ENCODE measurements at regions not wholly inside any gene's neighbourhood (a gene's known extent, or its start where the extent isn't known, plus 50 kb on each side); places are given as distances from the start of the nearest gene placed in this dataset.

DNA sequence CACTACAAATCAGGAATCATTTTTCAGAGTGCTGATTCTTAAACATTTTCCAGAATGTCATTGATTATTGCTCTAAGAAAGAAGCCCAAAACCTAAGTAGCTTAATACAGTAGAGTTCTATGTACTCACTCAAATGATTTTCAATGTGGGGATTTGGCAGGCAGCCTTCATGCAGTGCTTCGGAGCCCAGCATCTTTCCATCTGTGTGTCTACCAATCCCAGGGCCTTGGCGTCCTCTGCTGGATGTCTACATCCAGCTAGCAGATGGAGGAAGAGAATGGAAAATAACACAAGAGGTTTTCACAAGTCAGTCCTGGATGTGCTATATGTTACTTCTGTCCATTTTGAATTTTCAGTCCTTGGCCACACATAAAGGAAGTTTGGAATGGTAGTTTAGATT is 151.8 kb downstream of the RDH14 start:
- Histone ChIP-seq H3K9me3 (no peaks in the 10 kb centered on the region), H3K27ac (no peak overlapping the region), H3K4me3 (no peak overlapping the region), H3K4me1 (no peaks in the 10 kb centered on the region), H3K36me3 (no peaks in the 10 kb centered on the region), H3K27me3 (no peaks in the 10 kb centered on the region)
- TF ChIP-seq POLR2AphosphoS5 (IDR thresholded peaks at IDR 0.05): no peak
- TF ChIP-seq, protein P1, sequence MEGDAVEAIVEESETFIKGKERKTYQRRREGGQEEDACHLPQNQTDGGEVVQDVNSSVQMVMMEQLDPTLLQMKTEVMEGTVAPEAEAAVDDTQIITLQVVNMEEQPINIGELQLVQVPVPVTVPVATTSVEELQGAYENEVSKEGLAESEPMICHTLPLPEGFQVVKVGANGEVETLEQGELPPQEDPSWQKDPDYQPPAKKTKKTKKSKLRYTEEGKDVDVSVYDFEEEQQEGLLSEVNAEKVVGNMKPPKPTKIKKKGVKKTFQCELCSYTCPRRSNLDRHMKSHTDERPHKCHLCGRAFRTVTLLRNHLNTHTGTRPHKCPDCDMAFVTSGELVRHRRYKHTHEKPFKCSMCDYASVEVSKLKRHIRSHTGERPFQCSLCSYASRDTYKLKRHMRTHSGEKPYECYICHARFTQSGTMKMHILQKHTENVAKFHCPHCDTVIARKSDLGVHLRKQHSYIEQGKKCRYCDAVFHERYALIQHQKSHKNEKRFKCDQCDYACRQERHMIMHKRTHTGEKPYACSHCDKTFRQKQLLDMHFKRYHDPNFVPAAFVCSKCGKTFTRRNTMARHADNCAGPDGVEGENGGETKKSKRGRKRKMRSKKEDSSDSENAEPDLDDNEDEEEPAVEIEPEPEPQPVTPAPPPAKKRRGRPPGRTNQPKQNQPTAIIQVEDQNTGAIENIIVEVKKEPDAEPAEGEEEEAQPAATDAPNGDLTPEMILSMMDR (IDR thresholded peaks at IDR 0.05): no peak
- no peak for TF ChIP-seq POLR2A (IDR thresholded peaks at IDR 0.05)
- no peak for DNase-seq (ENCODE audit: low spot score in 2 of 2)
- intact Hi-C loops (cut with DNase I; ENCODE audit: low total_unique reads): no loop called here

DNA sequence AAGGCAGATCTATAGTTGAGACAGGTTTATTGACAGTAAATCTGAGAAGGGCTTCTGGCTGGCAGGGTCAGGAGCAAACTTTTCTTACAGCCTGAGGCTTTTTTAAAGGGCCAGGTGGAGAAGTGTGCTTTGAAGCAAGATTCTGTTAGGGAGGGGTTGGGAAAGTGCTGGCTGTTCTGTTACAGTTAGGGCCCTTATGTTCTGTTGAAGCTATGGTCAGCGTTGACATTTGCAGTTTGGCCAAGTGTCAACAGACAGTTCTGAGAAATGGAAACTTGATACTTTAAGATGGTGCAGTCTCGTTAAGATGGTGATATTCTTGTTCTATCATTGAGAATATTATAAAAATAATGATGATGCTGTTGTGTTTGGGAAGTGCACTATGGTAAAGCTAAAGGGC is 154.2 kb downstream of the RDH14 start:
- no peak for DNase-seq (ENCODE audit: low spot score in 2 of 2)
- H3K4me3 ChIP-seq: no peak overlapping the region
- no peaks in the 10 kb centered on the region for H3K9me3 ChIP-seq
- no peak overlapping the region for H3K27ac ChIP-seq
- intact Hi-C loops (cut with DNase I; ENCODE audit: low total_unique reads): no loop called here
- no peaks in the 10 kb centered on the region for H3K4me1 ChIP-seq
- H3K27me3 ChIP-seq: no peaks in the 10 kb centered on the region
- H3K36me3 ChIP-seq: no peaks in the 10 kb centered on the region
- TF ChIP-seq POLR2AphosphoS5 (IDR thresholded peaks at IDR 0.05): no peak
- TF ChIP-seq, protein P1 (IDR thresholded peaks at IDR 0.05): no peak
- TF ChIP-seq POLR2A (IDR thresholded peaks at IDR 0.05): no peak

DNA sequence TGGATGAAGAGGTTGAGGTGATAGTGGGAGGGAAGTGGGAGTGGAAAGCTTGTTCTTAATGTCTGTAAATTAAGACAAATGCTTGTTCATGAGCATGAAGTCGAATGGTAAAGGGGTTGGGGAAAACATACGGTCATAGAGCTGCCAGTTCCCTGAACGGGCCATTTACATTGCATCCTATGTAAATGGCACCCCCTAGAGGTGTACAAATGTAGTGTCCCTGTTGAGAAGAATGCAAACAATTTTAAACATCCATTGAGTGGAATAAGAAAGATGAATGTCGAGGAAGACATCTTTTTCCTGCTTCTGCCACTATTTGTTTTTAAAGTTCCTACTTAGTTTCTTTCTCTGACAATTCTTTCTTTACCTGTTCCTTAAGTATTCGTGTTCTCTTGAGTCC is 155.7 kb downstream of the RDH14 start:
- Histone ChIP-seq H3K9me3 (no peaks in the 10 kb centered on the region), H3K4me1 (no peaks in the 10 kb centered on the region), H3K27ac (no peak overlapping the region), H3K36me3 (no peaks in the 10 kb centered on the region), H3K27me3 (no peaks in the 10 kb centered on the region), H3K4me3 (no peak overlapping the region)
- DNase-seq (ENCODE audit: low spot score in 2 of 2): no peak
- intact Hi-C loops (cut with DNase I; ENCODE audit: low total_unique reads): loop anchor here (5.0 kb wide), 1 partner anchor 73 kb away; no protein-coding TSS in a partner anchor
- TF ChIP-seq POLR2AphosphoS5 (IDR thresholded peaks at IDR 0.05) (no peak), POLR2A (IDR thresholded peaks at IDR 0.05) (no peak)

DNA sequence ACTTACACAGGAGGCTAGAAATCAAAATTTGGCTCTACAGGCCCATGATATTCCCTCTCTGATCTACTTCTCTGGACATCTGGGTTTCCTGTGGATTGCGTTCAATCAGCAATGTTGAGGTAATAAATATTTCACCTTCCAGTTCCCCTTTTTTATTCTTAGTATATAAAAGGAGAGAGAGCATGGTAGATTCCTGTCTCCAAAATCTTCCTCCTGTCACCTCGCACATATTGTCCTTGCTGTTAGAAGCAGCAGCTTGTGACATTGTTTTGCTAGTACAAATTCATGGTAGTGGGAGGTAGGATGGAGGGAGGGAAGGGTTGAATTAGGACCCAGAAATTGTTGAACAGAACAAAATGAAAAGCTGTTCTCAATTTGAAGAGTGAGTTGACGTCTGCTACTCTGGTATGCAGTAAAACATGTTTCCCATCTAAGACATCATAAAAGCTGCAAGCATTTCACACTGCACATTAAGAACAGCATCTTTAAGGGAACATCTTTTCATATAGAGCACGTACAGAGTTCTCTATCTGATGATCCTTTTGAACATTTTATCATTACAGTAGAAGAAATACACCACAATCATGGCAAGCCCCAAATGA is 156.4 kb downstream of the RDH14 start:
- no peak for DNase-seq (ENCODE audit: low spot score in 2 of 2)

DNA sequence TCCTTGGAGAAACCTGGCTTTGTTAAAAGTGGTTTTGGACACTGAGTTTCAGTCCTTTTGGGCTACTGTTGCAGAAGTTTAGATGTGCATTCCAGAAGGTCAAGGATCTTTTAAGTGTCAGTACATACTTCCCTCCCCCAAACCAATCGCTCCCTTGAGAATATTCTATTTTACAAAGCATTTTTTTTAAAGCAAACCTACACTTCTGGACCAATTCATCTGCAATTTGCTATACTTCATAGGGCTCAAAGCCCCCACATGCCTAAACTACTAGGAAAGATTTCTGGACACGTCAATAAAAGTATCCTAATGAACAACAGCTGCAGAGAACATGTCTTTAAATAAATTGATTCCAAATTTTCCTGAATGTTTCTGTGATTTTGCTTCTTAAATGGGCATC is 157.6 kb downstream of the RDH14 start:
- no peak overlapping the region for H3K27ac ChIP-seq
- no peaks in the 10 kb centered on the region for H3K4me1 ChIP-seq
- H3K27me3 ChIP-seq: no peaks in the 10 kb centered on the region
- no peak for DNase-seq (ENCODE audit: low spot score in 2 of 2)
- no peak overlapping the region for H3K4me3 ChIP-seq
- H3K9me3 ChIP-seq: no peaks in the 10 kb centered on the region
- intact Hi-C loops (cut with DNase I; ENCODE audit: low total_unique reads): loop anchor here (5.0 kb wide), 1 partner anchor 74 kb away; no protein-coding TSS in a partner anchor
- no peaks in the 10 kb centered on the region for H3K36me3 ChIP-seq
- TF ChIP-seq POLR2A (IDR thresholded peaks at IDR 0.05): no peak
- TF ChIP-seq POLR2AphosphoS5 (IDR thresholded peaks at IDR 0.05): no peak
- TF ChIP-seq, protein P1 (IDR thresholded peaks at IDR 0.05): no peak

More for the DNA sequence above, 156.4 kb downstream of the RDH14 start:
- H3K27me3 ChIP-seq: no peaks in the 10 kb centered on the region
- no peak overlapping the region for H3K4me3 ChIP-seq
- no peak overlapping the region for H3K27ac ChIP-seq
- H3K36me3 ChIP-seq: no peaks in the 10 kb centered on the region
- intact Hi-C loops (cut with DNase I; ENCODE audit: low total_unique reads): loop anchor here (5.0 kb wide), 1 partner anchor 73 kb away; no protein-coding TSS in a partner anchor
- no peak for TF ChIP-seq POLR2AphosphoS5 (IDR thresholded peaks at IDR 0.05)
- TF ChIP-seq, protein P1 (IDR thresholded peaks at IDR 0.05): no peak
- no peak for TF ChIP-seq POLR2A (IDR thresholded peaks at IDR 0.05)
- no peaks in the 10 kb centered on the region for H3K9me3 ChIP-seq
- no peaks in the 10 kb centered on the region for H3K4me1 ChIP-seq

Measured in breast epithelium (tissue), 4 donors.